ENCODE measurements at regions not wholly inside any gene's neighbourhood (a gene's known extent, or its start where the extent isn't known, plus 50 kb on each side); places are given as distances from the start of the nearest gene placed in this dataset.

- TF ChIP-seq POLR2A (IDR thresholded peaks at IDR 0.05) (no peak), CTCF (IDR thresholded peaks at IDR 0.05) (no peak)
Measured at GRCh38 chr15:35669432-35670045, 123.6 kb upstream of the DPH6 start.
